SHP77 (cell line): ENCODE measurements at regions not wholly inside any gene's neighbourhood (a gene's known extent, or its start where the extent isn't known, plus 50 kb on each side); places are given as distances from the start of the nearest gene placed in this dataset.

ENCODE experiments used
- DNase-seq, 2 experiments: peaks; one replicate each; lab custom pipeline; 2025; lab: John Stamatoyannopoulos, UW

- no peak for DNase-seq
These were observed 140.9 kb upstream of the TANK start for GRCh38 chr2:161019311-161019710.

- no peak for DNase-seq
These were observed 139.8 kb upstream of the TANK start for GRCh38 chr2:161020437-161020836.

- no peak for DNase-seq
These were observed 131.6 kb upstream of the TANK start for GRCh38 chr2:161028581-161028980.

GRCh38 chr2:161029321-161029720 is 130.9 kb upstream of the TANK start:
- DNase-seq, result no peak

GRCh38 chr2:161030260-161031063 is 129.8 kb upstream of the TANK start:
- DNase-seq, result no peak

GRCh38 chr2:161031511-161031910 is 128.7 kb upstream of the TANK start:
- DNase-seq, result no peak

- no peak for DNase-seq
These were observed 127.6 kb upstream of the TANK start for GRCh38 chr2:161032635-161033034.

- no peak for DNase-seq
These were observed 127.1 kb upstream of the TANK start for GRCh38 chr2:161033059-161033660.

- no peak for DNase-seq
These were observed 123.3 kb upstream of the TANK start for GRCh38 chr2:161036926-161037325.

- DNase-seq, result no peak
These were observed 121.2 kb upstream of the TANK start for GRCh38 chr2:161039071-161039470.

- no peak for DNase-seq
These were observed 118.9 kb upstream of the TANK start for GRCh38 chr2:161041356-161041755.

GRCh38 chr2:161042990-161043625 is 117.1 kb upstream of the TANK start:
- DNase-seq, result no peak

- DNase-seq, result no peak
These were observed 115.9 kb upstream of the TANK start for GRCh38 chr2:161044095-161044865.

- no peak for DNase-seq
These were observed 115.3 kb upstream of the TANK start for GRCh38 chr2:161044921-161045320.

- DNase-seq, result no peak
These were observed 114.5 kb upstream of the TANK start for GRCh38 chr2:161045726-161046125.

GRCh38 chr2:161046876-161047275 is 113.4 kb upstream of the TANK start:
- DNase-seq, result no peak

GRCh38 chr2:161048317-161048716 is 111.9 kb upstream of the TANK start:
- DNase-seq, result no peak

- DNase-seq, result no peak
These were observed 110.7 kb upstream of the TANK start for GRCh38 chr2:161049559-161049958.

GRCh38 chr2:161052214-161052613 is 108.0 kb upstream of the TANK start:
- DNase-seq, result no peak

GRCh38 chr2:161055289-161055688 is 104.9 kb upstream of the TANK start:
- DNase-seq, result no peak

- no peak for DNase-seq
These were observed 100.8 kb upstream of the TANK start for GRCh38 chr2:161059388-161059787.

- DNase-seq, result no peak
These were observed 98.4 kb upstream of the TANK start for GRCh38 chr2:161061786-161062185.
